ENCODE measurements at regions not wholly inside any gene's neighbourhood (a gene's known extent, or its start where the extent isn't known, plus 50 kb on each side); places are given as distances from the start of the nearest gene placed in this dataset.

- TF ChIP-seq CTCF (IDR thresholded peaks at IDR 0.05): no peak
- H3K27ac ChIP-seq: no peak overlapping the region
- ATAC-seq (no peak), DNase-seq (no peak)
- no peaks in the 10 kb centered on the region for H3K9me3 ChIP-seq
- 54 to 65% (median 65%) methylated on average over 1 of the region's 1 CpG for WGBS, 3 donors
- no peaks in the 10 kb centered on the region for H3K27me3 ChIP-seq (ENCODE audit: insufficient read depth in 3 of 3, low read length in 2 of 3)
- intact Hi-C loops (cut with DNase I): no loop called here
- no peaks in the 10 kb centered on the region for H3K4me1 ChIP-seq
- no peak overlapping the region for H3K4me3 ChIP-seq
- H3K36me3 ChIP-seq (ENCODE audit: insufficient read depth in 1 of 2, low read depth in 1 of 2): no peaks in the 10 kb centered on the region
Measured at GRCh38 chr7:42380401-42380800, 143.4 kb upstream of the GLI3 start.

GRCh38 chr7:42378149-42378548 lies 141.1 kb upstream of the GLI3 start:
- ATAC-seq (no peak), DNase-seq (no peak)
- Histone ChIP-seq H3K4me3 (no peak overlapping the region), H3K36me3 (ENCODE audit: insufficient read depth in 1 of 2, low read depth in 1 of 2) (no peaks in the 10 kb centered on the region), H3K27ac (no peak overlapping the region), H3K27me3 (ENCODE audit: insufficient read depth in 3 of 3, low read length in 2 of 3) (no peaks in the 10 kb centered on the region), H3K9me3 (no peaks in the 10 kb centered on the region), H3K4me1 (no peaks in the 10 kb centered on the region)
- WGBS, 3 donors: 85 to 92% (median 89%) methylated on average over 3 of the region's 3 CpGs
- intact Hi-C loops (cut with DNase I): no loop called here
- TF ChIP-seq CTCF (IDR thresholded peaks at IDR 0.05): no peak

- TF ChIP-seq CTCF (IDR thresholded peaks at IDR 0.05): no peak
- Histone ChIP-seq H3K4me3 (no peak overlapping the region), H3K4me1 (no peaks in the 10 kb centered on the region), H3K9me3 (no peaks in the 10 kb centered on the region), H3K27me3 (ENCODE audit: insufficient read depth in 3 of 3, low read length in 2 of 3) (no peaks in the 10 kb centered on the region), H3K27ac (no peak overlapping the region), H3K36me3 (ENCODE audit: insufficient read depth in 1 of 2, low read depth in 1 of 2) (no peaks in the 10 kb centered on the region)
- ATAC-seq (no peak), DNase-seq (no peak)
- WGBS, 3 donors: 83 to 86% (median 84%) methylated on average over 1 of the region's 1 CpG
- intact Hi-C loops (cut with DNase I): no loop called here
Measured at GRCh38 chr7:42373285-42373684, 136.3 kb upstream of the GLI3 start.

- DNase-seq: no peak
- Histone ChIP-seq H3K36me3 (ENCODE audit: insufficient read depth in 1 of 2, low read depth in 1 of 2) (no peaks in the 10 kb centered on the region), H3K9me3 (peaks cover 4% of the 10 kb centered on the region), H3K27ac (no peak overlapping the region), H3K4me1 (no peaks in the 10 kb centered on the region), H3K27me3 (ENCODE audit: insufficient read depth in 3 of 3, low read length in 2 of 3) (no peaks in the 10 kb centered on the region), H3K4me3 (no peak overlapping the region)
- WGBS, 3 donors: 69 to 76% (median 70%) methylated on average over 3 of the region's 3 CpGs
- no peak for ATAC-seq
- no peak for TF ChIP-seq CTCF (IDR thresholded peaks at IDR 0.05)
- intact Hi-C loops (cut with DNase I): no loop called here
Measured at GRCh38 chr7:42372479-42372878, 135.5 kb upstream of the GLI3 start.

- 48 to 63% (median 50%) methylated on average over 1 of the region's 1 CpG for WGBS, 3 donors
- no peaks in the 10 kb centered on the region for H3K36me3 ChIP-seq (ENCODE audit: insufficient read depth in 1 of 2, low read depth in 1 of 2)
Measured at GRCh38 chr7:42359946-42360345, 122.9 kb upstream of the GLI3 start.

More at GRCh38 chr7:42359946-42360345, 122.9 kb upstream of the GLI3 start:
- Histone ChIP-seq H3K27me3 (ENCODE audit: insufficient read depth in 3 of 3, low read length in 2 of 3) (no peaks in the 10 kb centered on the region), H3K27ac (no peak overlapping the region), H3K9me3 (no peaks in the 10 kb centered on the region), H3K4me3 (no peak overlapping the region), H3K4me1 (no peaks in the 10 kb centered on the region)
- intact Hi-C loops (cut with DNase I): no loop called here
- no peak for TF ChIP-seq CTCF (IDR thresholded peaks at IDR 0.05)
- ATAC-seq (no peak), DNase-seq (no peak)
